ENCODE measurements at regions not wholly inside any gene's neighbourhood (a gene's known extent, or its start where the extent isn't known, plus 50 kb on each side); places are given as distances from the start of the nearest gene placed in this dataset.

GRCh38 chr1:218658899-218659298, 313.8 kb downstream of the TGFB2 start:
- TF ChIP-seq CTCF (IDR thresholded peaks at IDR 0.05; ENCODE audit: insufficient read depth, low read length), result no peak
- peak; percentile 52 for DNase-seq (ENCODE audit: low read depth)

GRCh38 chr1:218659911-218660677, 315.0 kb downstream of the TGFB2 start:
- peak; percentile 35 for DNase-seq (ENCODE audit: low read depth)
- no peak for TF ChIP-seq CTCF (IDR thresholded peaks at IDR 0.05; ENCODE audit: insufficient read depth, low read length)
- H3K4me3 ChIP-seq (ENCODE audit: low read depth, low read length), result no peak overlapping the region

More at GRCh38 chr1:218658899-218659298, 313.8 kb downstream of the TGFB2 start:
- H3K4me3 ChIP-seq (ENCODE audit: low read depth, low read length), result no peak overlapping the region

GRCh38 chr1:218660678-218661053, 315.5 kb downstream of the TGFB2 start:
- H3K4me3 ChIP-seq (ENCODE audit: low read depth, low read length), result no peak overlapping the region
- DNase-seq (ENCODE audit: low read depth), result peak; percentile 77
- no peak for TF ChIP-seq CTCF (IDR thresholded peaks at IDR 0.05; ENCODE audit: insufficient read depth, low read length)

GRCh38 chr1:218661411-218661810, 316.3 kb downstream of the TGFB2 start:
- no peak overlapping the region for H3K4me3 ChIP-seq (ENCODE audit: low read depth, low read length)
- DNase-seq (ENCODE audit: low read depth), result no peak
- no peak for TF ChIP-seq CTCF (IDR thresholded peaks at IDR 0.05; ENCODE audit: insufficient read depth, low read length)

- no peak for TF ChIP-seq CTCF (IDR thresholded peaks at IDR 0.05; ENCODE audit: insufficient read depth, low read length)
- no peak overlapping the region for H3K4me3 ChIP-seq (ENCODE audit: low read depth, low read length)
- DNase-seq (ENCODE audit: low read depth), result peak; percentile 55
Observed at GRCh38 chr1:218664385-218665170, 319.4 kb downstream of the TGFB2 start.

DNA sequence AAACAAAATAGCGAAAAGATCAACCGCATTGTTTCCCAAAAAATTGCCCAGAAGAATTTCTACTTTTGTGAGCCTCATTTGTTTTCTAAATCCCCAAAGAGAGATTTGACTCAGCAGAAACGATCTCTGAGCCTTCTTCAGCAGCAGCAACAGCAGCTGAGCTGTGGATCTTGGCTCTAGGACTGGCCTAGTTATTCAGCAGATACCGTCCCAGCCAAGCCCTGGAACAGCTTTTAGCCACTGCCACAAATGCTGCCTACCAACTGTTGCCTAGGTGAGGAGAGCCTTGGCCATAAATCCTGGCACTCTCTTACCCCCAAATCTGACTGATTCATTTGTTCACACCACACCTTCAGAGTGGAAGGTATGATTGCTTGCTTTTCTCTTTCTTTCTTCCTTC, 320.1 kb downstream of the TGFB2 start:
- peak overlapping the region; percentile 26 for H3K4me3 ChIP-seq (ENCODE audit: low read depth, low read length)
- peak; percentile 93 for DNase-seq (ENCODE audit: low read depth)
- no peak for TF ChIP-seq CTCF (IDR thresholded peaks at IDR 0.05; ENCODE audit: insufficient read depth, low read length)

Measured in fibroblast of the aortic adventitia (primary cell).